ENCODE measurements at regions not wholly inside any gene's neighbourhood (a gene's known extent, or its start where the extent isn't known, plus 50 kb on each side); places are given as distances from the start of the nearest gene placed in this dataset.

DNA sequence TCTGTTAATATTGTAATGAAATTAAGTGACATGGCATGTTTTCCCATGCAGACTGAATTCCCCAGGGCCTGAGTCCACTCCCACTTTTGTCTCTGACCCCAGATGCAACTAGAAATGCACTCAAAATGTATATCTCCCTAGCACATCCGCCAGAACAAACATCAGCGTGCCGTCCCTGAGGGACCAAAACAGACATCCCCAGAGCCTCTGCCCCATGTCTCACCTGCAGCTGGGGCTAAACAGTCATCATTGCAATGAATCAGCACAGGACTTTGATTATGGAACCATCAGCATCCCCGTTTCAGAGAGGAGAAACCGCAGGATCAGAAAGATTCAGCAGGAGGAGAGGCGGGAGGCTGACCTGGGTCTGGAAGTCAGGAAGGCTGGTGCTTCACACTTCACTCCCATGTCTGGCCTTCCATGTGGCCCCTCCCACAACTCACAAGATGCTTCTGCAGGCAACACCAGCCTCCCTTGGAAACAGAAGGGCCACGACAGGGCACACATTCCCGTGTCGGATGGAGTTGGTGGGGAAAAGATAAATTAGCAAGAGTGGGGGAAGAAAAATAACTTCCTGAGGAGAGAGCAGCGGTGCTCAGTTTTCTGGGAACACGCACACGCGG lies 130.6 kb upstream of the VSTM2B start:
- no peaks in the 10 kb centered on the region for H3K4me1 Mint-ChIP-seq
- Histone ChIP-seq H3K4me3 (replicated peaks in 1 of 3; ENCODE audit: low read depth in 2 of 3, low read length in 3 of 3) (no peak overlapping the region), H4K20me1 (ENCODE audit: insufficient read depth, low read length) (no peaks in the 10 kb centered on the region), H3K27ac (ENCODE audit: low read depth in 1 of 2, low read length in 2 of 2) (no peak overlapping the region), H3K27me3 (ENCODE audit: control insufficient read depth in 2 of 2, insufficient read depth in 2 of 2, low read length in 2 of 2) (no peaks in the 10 kb centered on the region), H3K9ac (ENCODE audit: insufficient read depth, low read length, poor library complexity, severe bottlenecking) (no peak overlapping the region), H3K4me1 (ENCODE audit: control insufficient read depth in 1 of 2, insufficient read depth in 2 of 2, low read length in 2 of 2) (no peaks in the 10 kb centered on the region), H2AFZ (ENCODE audit: insufficient read depth, low read depth, low read length, poor library complexity, severe bottlenecking) (no peak overlapping the region), H3K79me2 (ENCODE audit: insufficient read depth, low read length) (no peaks in the 10 kb centered on the region), H3K9me3 (replicated peaks in 1 of 2; ENCODE audit: control insufficient read depth in 1 of 2, insufficient read depth in 1 of 2, low read length in 2 of 2) (peaks cover 12 to 21% of the 10 kb centered on the region in 2 donors), H3K4me2 (replicated peaks; ENCODE audit: extremely low read depth, low read length, poor library complexity, severe bottlenecking) (no peak overlapping the region), H3K36me3 (replicated peaks in 1 of 2; ENCODE audit: control insufficient read depth in 1 of 2, insufficient read depth in 2 of 2, low read length in 2 of 2) (no peaks in the 10 kb centered on the region)
- no peak overlapping the region for H3K4me3 Mint-ChIP-seq
- peaks cover 9 to 21% (median 14%) of the 10 kb centered on the region in 7 donors for H3K9me3 Mint-ChIP-seq
- no peaks in the 10 kb centered on the region for H3K36me3 Mint-ChIP-seq
- TF ChIP-seq CTCF (IDR thresholded peaks at IDR 0.05): no peak
- intact Hi-C loops (cut with micrococcal nuclease): no loop called here
- peaks cover 4 to 8% (median 4%) of the 10 kb centered on the region in 3 donors for H3K27me3 Mint-ChIP-seq (ENCODE audit: low read depth in 3 of 3)
- no peak for DNase-seq
- 79% methylated on average over 5 of the region's 13 CpGs for WGBS (ENCODE audit: insufficient coverage)
- H3K27ac Mint-ChIP-seq: no peak overlapping the region

GRCh38 chr19:29395734-29396414 lies 129.9 kb upstream of the VSTM2B start:
- DNase-seq: no peak

More at GRCh38 chr19:29395734-29396414, 129.9 kb upstream of the VSTM2B start:
- Histone ChIP-seq H3K79me2 (ENCODE audit: insufficient read depth, low read length) (no peaks in the 10 kb centered on the region), H3K27me3 (ENCODE audit: control insufficient read depth in 2 of 2, insufficient read depth in 2 of 2, low read length in 2 of 2) (no peaks in the 10 kb centered on the region), H3K9ac (ENCODE audit: insufficient read depth, low read length, poor library complexity, severe bottlenecking) (no peak overlapping the region), H3K4me1 (ENCODE audit: control insufficient read depth in 1 of 2, insufficient read depth in 2 of 2, low read length in 2 of 2) (no peaks in the 10 kb centered on the region), H2AFZ (ENCODE audit: insufficient read depth, low read depth, low read length, poor library complexity, severe bottlenecking) (no peak overlapping the region), H3K36me3 (replicated peaks in 1 of 2; ENCODE audit: control insufficient read depth in 1 of 2, insufficient read depth in 2 of 2, low read length in 2 of 2) (no peaks in the 10 kb centered on the region), H3K27ac (ENCODE audit: low read depth in 1 of 2, low read length in 2 of 2) (no peak overlapping the region), H3K4me3 (replicated peaks in 1 of 3; ENCODE audit: low read depth in 2 of 3, low read length in 3 of 3) (no peak overlapping the region), H4K20me1 (ENCODE audit: insufficient read depth, low read length) (no peaks in the 10 kb centered on the region), H3K9me3 (replicated peaks in 1 of 2; ENCODE audit: control insufficient read depth in 1 of 2, insufficient read depth in 1 of 2, low read length in 2 of 2) (peaks cover 12 to 21% of the 10 kb centered on the region in 2 donors), H3K4me2 (replicated peaks; ENCODE audit: extremely low read depth, low read length, poor library complexity, severe bottlenecking) (no peak overlapping the region)
- intact Hi-C loops (cut with micrococcal nuclease): no loop called here
- peaks cover 3 to 6% (median 6%) of the 10 kb centered on the region in 3 donors for H3K27me3 Mint-ChIP-seq (ENCODE audit: low read depth in 3 of 3)
- WGBS (ENCODE audit: insufficient coverage): 91% methylated on average over 3 of the region's 4 CpGs
- H3K27ac Mint-ChIP-seq: no peak overlapping the region
- no peak for TF ChIP-seq CTCF (IDR thresholded peaks at IDR 0.05)
- H3K4me1 Mint-ChIP-seq: no peaks in the 10 kb centered on the region
- H3K4me3 Mint-ChIP-seq: no peak overlapping the region
- H3K36me3 Mint-ChIP-seq: no peaks in the 10 kb centered on the region
- H3K9me3 Mint-ChIP-seq: peaks cover 5 to 15% (median 11%) of the 10 kb centered on the region in 7 donors

Data from CD14-positive monocyte (primary cell).